ENCODE measurements at regions not wholly inside any gene's neighbourhood (a gene's known extent, or its start where the extent isn't known, plus 50 kb on each side); places are given as distances from the start of the nearest gene placed in this dataset.

GRCh38 chr3:177931346-177931745, 604.9 kb upstream of the KCNMB2 start:
- DNase-seq = no peak
- Mint-ChIP-seq H3K4me1 (ENCODE audit: low read depth, unreplicated experiment) (peaks cover 67% of the 10 kb centered on the region), H3K36me3 (ENCODE audit: insufficient read depth, unreplicated experiment) (peaks cover 7% of the 10 kb centered on the region), H3K4me3 (ENCODE audit: low read depth, unreplicated experiment) (no peak overlapping the region), H3K27ac (ENCODE audit: unreplicated experiment) (no peak overlapping the region), H3K27me3 (ENCODE audit: unreplicated experiment) (no peaks in the 10 kb centered on the region), H3K9me3 (ENCODE audit: low read depth, unreplicated experiment) (peaks cover 9% of the 10 kb centered on the region)
- CTCF ChIA-PET = interaction anchor here (0.9 kb wide), 1 partner anchor 25 kb away, joined by 3 read pairs; no protein-coding TSS in a partner anchor
- no TSS peak for BruUV-seq (replicated peaks)
- intact Hi-C loops (cut with micrococcal nuclease; ENCODE audit: unreplicated experiment) = no loop called here
- TF ChIP-seq CTCF (IDR thresholded peaks at IDR 0.05; ENCODE audit: unreplicated experiment) = no peak

- no peak overlapping the region for H3K27ac Mint-ChIP-seq (ENCODE audit: unreplicated experiment)
- DNase-seq = no peak
- no peak overlapping the region for H3K4me3 Mint-ChIP-seq (ENCODE audit: low read depth, unreplicated experiment)
- no TSS peak for BruUV-seq (replicated peaks)
- CTCF ChIA-PET = interaction anchor here (0.6 kb wide), 1 partner anchor 74 kb away, joined by 3 read pairs; no protein-coding TSS in a partner anchor
- no peak for TF ChIP-seq CTCF (IDR thresholded peaks at IDR 0.05; ENCODE audit: unreplicated experiment)
- H3K4me1 Mint-ChIP-seq (ENCODE audit: low read depth, unreplicated experiment) = peaks cover 66% of the 10 kb centered on the region
- peaks cover 9% of the 10 kb centered on the region for H3K9me3 Mint-ChIP-seq (ENCODE audit: low read depth, unreplicated experiment)
- intact Hi-C loops (cut with micrococcal nuclease; ENCODE audit: unreplicated experiment) = no loop called here
- peaks cover 7% of the 10 kb centered on the region for H3K36me3 Mint-ChIP-seq (ENCODE audit: insufficient read depth, unreplicated experiment)
- H3K27me3 Mint-ChIP-seq (ENCODE audit: unreplicated experiment) = no peaks in the 10 kb centered on the region
Observed at GRCh38 chr3:177932346-177932745, 603.9 kb upstream of the KCNMB2 start.

- DNase-seq = no peak
- no peaks in the 10 kb centered on the region for H3K27me3 Mint-ChIP-seq (ENCODE audit: unreplicated experiment)
- TF ChIP-seq CTCF (IDR thresholded peaks at IDR 0.05; ENCODE audit: unreplicated experiment) = no peak
- no peak overlapping the region for H3K27ac Mint-ChIP-seq (ENCODE audit: unreplicated experiment)
- peaks cover 59% of the 10 kb centered on the region for H3K4me1 Mint-ChIP-seq (ENCODE audit: low read depth, unreplicated experiment)
- H3K9me3 Mint-ChIP-seq (ENCODE audit: low read depth, unreplicated experiment) = peaks cover 7% of the 10 kb centered on the region
- BruUV-seq (replicated peaks) = no TSS peak
- CTCF ChIA-PET = interaction anchor here (0.6 to 1.3 kb wide), 4 partner anchors 27 to 222 kb away, joined by 3 to 4 read pairs (median 3); no protein-coding TSS in a partner anchor
- H3K4me3 Mint-ChIP-seq (ENCODE audit: low read depth, unreplicated experiment) = no peak overlapping the region
- H3K36me3 Mint-ChIP-seq (ENCODE audit: insufficient read depth, unreplicated experiment) = peaks cover 5% of the 10 kb centered on the region
- intact Hi-C loops (cut with micrococcal nuclease; ENCODE audit: unreplicated experiment) = no loop called here
Observed at GRCh38 chr3:177932750-177933660, 603.2 kb upstream of the KCNMB2 start.

GRCh38 chr3:177934001-177934891, 602.0 kb upstream of the KCNMB2 start:
- no peaks in the 10 kb centered on the region for H3K27me3 Mint-ChIP-seq (ENCODE audit: unreplicated experiment)
- CTCF ChIA-PET = interaction anchor here (0.5 to 1.3 kb wide), 4 partner anchors 21 to 854 kb away, joined by 3 to 5 read pairs (median 4); no protein-coding TSS in a partner anchor
- no peaks in the 10 kb centered on the region for H3K36me3 Mint-ChIP-seq (ENCODE audit: insufficient read depth, unreplicated experiment)
- H3K4me3 Mint-ChIP-seq (ENCODE audit: low read depth, unreplicated experiment) = no peak overlapping the region
- H3K9me3 Mint-ChIP-seq (ENCODE audit: low read depth, unreplicated experiment) = peaks cover 7% of the 10 kb centered on the region
- peaks cover 47% of the 10 kb centered on the region for H3K4me1 Mint-ChIP-seq (ENCODE audit: low read depth, unreplicated experiment)
- TF ChIP-seq CTCF (IDR thresholded peaks at IDR 0.05; ENCODE audit: unreplicated experiment) = no peak
- no peak for DNase-seq
- no TSS peak for BruUV-seq (replicated peaks)
- H3K27ac Mint-ChIP-seq (ENCODE audit: unreplicated experiment) = no peak overlapping the region
- intact Hi-C loops (cut with micrococcal nuclease; ENCODE audit: unreplicated experiment) = no loop called here

Data from Calu3 (cell line).